ENCODE measurements at regions not wholly inside any gene's neighbourhood (a gene's known extent, or its start where the extent isn't known, plus 50 kb on each side); places are given as distances from the start of the nearest gene placed in this dataset.
"Not testable (repeated sequence)": the region's sequence is repeated elsewhere in the genome, so short reads cannot be mapped to it uniquely, and the experiment has no call there.

DNA sequence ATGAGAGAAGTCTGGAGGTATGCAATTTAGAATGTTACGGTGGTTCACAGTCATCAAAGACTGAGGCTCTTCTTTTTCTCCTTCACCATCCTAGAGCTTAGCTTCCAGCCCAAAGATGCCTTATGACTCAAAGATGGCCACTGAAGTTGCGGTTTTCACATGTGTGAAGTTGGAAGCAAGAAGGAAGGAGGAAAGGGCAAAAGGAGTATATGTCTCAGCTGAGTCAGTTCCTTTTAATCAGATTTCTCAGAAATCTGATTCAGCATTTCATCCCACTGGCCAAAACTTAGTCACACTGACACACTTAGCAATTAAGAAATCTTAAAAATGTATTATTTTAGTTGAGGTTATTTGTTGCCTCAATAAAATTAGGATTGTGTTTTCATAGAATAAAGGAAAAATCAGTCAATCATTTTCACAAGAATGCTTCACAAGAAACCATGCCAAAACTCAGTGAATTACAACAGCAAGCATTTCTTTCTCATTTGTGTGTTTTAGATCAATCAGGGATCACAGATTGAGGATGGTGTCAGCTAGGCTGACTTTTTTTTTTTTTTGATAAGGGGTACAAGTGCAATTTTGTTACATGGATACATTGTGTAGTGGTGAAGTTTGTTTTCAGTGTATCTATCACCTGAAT, 211.1 kb upstream of the GADL1 start:
- no peaks in the 10 kb centered on the region for H3K4me1 ChIP-seq (ENCODE audit: control insufficient read depth, insufficient read depth, low read length)
- no CpG with 5 or more reads among the region's 2 CpGs for WGBS (ENCODE audit: insufficient coverage)
- no peaks in the 10 kb centered on the region for H3K9me3 ChIP-seq (replicated peaks; ENCODE audit: control insufficient read depth, low read depth, low read length)
- DNase-seq = no peak
- no peak overlapping the region for H3K4me3 ChIP-seq (ENCODE audit: low read length)
- no peaks in the 10 kb centered on the region for H3K27me3 ChIP-seq (ENCODE audit: control insufficient read depth, insufficient read depth, low read length)
- H3K36me3 ChIP-seq (ENCODE audit: control insufficient read depth, insufficient read depth, low read length) = no peaks in the 10 kb centered on the region
- H3K27ac ChIP-seq (ENCODE audit: low read length) = no peak overlapping the region

DNA sequence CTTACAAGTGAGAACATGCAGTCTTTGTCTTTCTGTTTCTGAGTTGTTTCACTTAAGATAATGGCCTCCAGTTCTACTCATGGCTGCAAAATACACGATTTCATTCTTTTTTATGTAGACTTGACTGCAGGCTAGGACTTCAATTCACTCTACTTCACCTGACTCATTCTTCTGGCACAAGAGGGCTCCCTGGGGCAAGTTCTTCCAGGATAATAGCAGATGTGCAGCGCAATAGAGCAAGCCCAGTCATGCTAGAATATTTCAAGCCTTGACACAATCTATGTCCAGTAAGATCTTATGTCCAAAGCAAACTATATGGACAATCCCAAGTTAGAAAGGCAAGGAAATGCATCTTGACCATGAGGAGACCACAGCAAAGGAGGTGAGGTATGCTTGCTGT, 211.7 kb upstream of the GADL1 start:
- H3K4me3 ChIP-seq (ENCODE audit: low read length) = no peak overlapping the region
- H3K27ac ChIP-seq (ENCODE audit: low read length) = no peak overlapping the region
- no peaks in the 10 kb centered on the region for H3K36me3 ChIP-seq (ENCODE audit: control insufficient read depth, insufficient read depth, low read length)
- DNase-seq = peak; percentile 62
- no peaks in the 10 kb centered on the region for H3K4me1 ChIP-seq (ENCODE audit: control insufficient read depth, insufficient read depth, low read length)
- WGBS (ENCODE audit: insufficient coverage) = 86% methylated on average over 1 of the region's 2 CpGs
- H3K9me3 ChIP-seq (replicated peaks; ENCODE audit: control insufficient read depth, low read depth, low read length) = no peaks in the 10 kb centered on the region
- no peaks in the 10 kb centered on the region for H3K27me3 ChIP-seq (ENCODE audit: control insufficient read depth, insufficient read depth, low read length)

DNA sequence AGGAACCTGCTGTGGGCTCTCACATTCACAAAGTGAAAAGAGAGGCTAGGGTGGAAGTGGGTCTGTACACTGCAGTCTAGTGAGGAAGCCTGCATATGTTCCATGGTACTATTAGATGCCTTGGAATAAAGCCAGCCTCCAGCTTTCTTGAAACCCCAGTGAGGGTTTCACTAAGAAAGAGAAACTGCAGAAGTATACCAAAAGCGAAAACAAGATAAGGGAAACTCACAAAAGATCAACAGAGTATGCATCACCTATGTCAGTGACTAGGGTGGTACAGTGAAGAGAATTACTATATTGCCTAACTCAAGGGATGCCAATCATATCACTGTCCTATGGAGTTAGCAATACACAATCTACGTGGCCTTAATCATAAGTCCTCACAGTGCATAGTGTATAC, 212.5 kb upstream of the GADL1 start:
- Histone ChIP-seq H3K27ac (ENCODE audit: low read length) (no peak overlapping the region), H3K4me3 (ENCODE audit: low read length) (no peak overlapping the region), H3K36me3 (ENCODE audit: control insufficient read depth, insufficient read depth, low read length) (no peaks in the 10 kb centered on the region), H3K27me3 (ENCODE audit: control insufficient read depth, insufficient read depth, low read length) (no peaks in the 10 kb centered on the region), H3K9me3 (replicated peaks; ENCODE audit: control insufficient read depth, low read depth, low read length) (no peaks in the 10 kb centered on the region), H3K4me1 (ENCODE audit: control insufficient read depth, insufficient read depth, low read length) (no peaks in the 10 kb centered on the region)
- no CpG with 5 or more reads among the region's 2 CpGs for WGBS (ENCODE audit: insufficient coverage)
- no peak for DNase-seq

DNA sequence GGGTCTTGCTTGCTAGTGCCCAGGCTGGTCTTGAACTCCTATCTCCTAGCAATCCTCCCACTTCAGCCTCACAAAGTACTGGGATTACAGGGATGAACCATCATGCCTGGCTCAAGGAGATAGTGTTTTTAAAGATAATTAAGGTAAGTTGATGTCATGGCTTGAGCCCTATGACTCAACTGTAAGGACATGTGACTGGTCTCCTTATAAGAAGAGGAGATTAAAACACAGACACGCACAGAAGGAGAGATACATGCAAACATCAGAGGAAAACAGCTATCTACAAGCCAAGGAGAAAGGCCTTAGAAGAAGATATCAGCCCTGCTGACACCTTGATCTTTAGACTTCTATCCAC, 220.4 kb upstream of the GADL1 start:
- no peak overlapping the region for H3K4me3 ChIP-seq (ENCODE audit: low read length)
- no peaks in the 10 kb centered on the region for H3K36me3 ChIP-seq (ENCODE audit: control insufficient read depth, insufficient read depth, low read length)
- no peaks in the 10 kb centered on the region for H3K4me1 ChIP-seq (ENCODE audit: control insufficient read depth, insufficient read depth, low read length)
- no CpG with 5 or more reads among the region's 1 CpG for WGBS (ENCODE audit: insufficient coverage)
- DNase-seq = no peak
- no peaks in the 10 kb centered on the region for H3K9me3 ChIP-seq (replicated peaks; ENCODE audit: control insufficient read depth, low read depth, low read length)
- H3K27ac ChIP-seq (ENCODE audit: low read length) = no peak overlapping the region
- no peaks in the 10 kb centered on the region for H3K27me3 ChIP-seq (ENCODE audit: control insufficient read depth, insufficient read depth, low read length)

DNA sequence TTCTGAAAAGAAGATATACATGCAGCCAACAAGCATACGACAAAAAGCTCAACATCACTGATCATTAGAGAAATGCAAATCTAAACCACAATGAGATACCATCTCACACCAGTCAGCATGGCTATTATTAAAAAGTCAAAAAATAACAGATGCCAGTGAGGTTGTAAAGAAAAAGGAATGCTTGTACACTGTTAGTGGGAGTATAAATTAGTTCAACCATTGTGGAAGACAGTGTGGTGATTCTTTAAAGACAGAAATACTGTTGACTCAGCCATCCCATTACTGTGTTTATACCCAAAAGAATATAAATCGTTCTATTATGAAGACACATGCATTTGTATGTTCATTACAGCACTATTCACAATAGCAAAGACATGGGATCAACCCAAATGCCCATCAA, 221.1 kb upstream of the GADL1 start:
- H3K27ac ChIP-seq (ENCODE audit: low read length); DNase-seq; H3K4me3 ChIP-seq (ENCODE audit: low read length); H3K9me3 ChIP-seq (replicated peaks; ENCODE audit: control insufficient read depth, low read depth, low read length); H3K27me3 ChIP-seq (ENCODE audit: control insufficient read depth, insufficient read depth, low read length); H3K4me1 ChIP-seq (ENCODE audit: control insufficient read depth, insufficient read depth, low read length); H3K36me3 ChIP-seq (ENCODE audit: control insufficient read depth, insufficient read depth, low read length): not testable (repeated sequence)
- no CpG with 5 or more reads among the region's 2 CpGs for WGBS (ENCODE audit: insufficient coverage)

DNA sequence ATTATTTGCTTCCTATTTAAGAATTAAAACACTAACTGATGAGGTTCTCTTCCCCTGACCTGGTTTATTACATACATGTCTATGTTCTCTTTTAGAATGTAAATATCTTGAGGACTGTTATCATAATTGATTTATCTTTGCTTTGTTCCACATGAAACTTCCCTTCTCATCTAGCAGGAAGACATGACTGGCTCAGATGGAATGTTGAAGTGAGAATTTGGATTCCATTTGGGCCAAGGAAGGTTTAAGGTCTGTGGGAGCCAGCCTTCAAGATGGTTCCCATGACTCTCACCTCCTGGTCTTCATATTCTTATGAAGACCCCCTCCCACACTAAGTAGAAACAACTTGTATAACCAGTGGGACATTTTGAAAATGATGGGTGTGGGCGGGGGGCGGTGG, 222.2 kb upstream of the GADL1 start:
- Histone ChIP-seq H3K4me1 (ENCODE audit: control insufficient read depth, insufficient read depth, low read length) (no peaks in the 10 kb centered on the region), H3K27me3 (ENCODE audit: control insufficient read depth, insufficient read depth, low read length) (no peaks in the 10 kb centered on the region), H3K36me3 (ENCODE audit: control insufficient read depth, insufficient read depth, low read length) (no peaks in the 10 kb centered on the region), H3K27ac (ENCODE audit: low read length) (no peak overlapping the region), H3K4me3 (ENCODE audit: low read length) (no peak overlapping the region), H3K9me3 (replicated peaks; ENCODE audit: control insufficient read depth, low read depth, low read length) (no peaks in the 10 kb centered on the region)
- no peak for DNase-seq
- no CpG with 5 or more reads among the region's 2 CpGs for WGBS (ENCODE audit: insufficient coverage)

DNA sequence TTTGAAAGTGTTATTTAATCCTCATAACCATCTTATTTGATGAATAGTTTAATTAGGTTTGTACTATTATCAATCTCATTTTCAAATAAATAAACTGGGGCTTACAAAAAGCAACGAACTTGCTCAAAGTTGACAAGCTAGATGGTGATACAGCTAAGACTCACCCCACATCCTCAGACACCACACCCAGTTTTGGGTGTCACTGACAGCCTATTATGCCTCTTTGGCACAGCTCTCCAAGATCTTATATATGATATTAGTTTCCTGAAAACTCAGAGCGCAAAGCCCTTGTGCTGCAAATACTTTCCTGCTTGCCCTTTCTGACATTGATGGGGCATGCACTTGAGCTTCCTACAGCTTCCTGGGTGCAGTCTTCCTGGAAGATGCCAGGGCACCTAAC, 223.4 kb upstream of the GADL1 start:
- 100% methylated on average over 1 of the region's 2 CpGs for WGBS (ENCODE audit: insufficient coverage)
- H3K9me3 ChIP-seq (replicated peaks; ENCODE audit: control insufficient read depth, low read depth, low read length) = no peaks in the 10 kb centered on the region

DNA sequence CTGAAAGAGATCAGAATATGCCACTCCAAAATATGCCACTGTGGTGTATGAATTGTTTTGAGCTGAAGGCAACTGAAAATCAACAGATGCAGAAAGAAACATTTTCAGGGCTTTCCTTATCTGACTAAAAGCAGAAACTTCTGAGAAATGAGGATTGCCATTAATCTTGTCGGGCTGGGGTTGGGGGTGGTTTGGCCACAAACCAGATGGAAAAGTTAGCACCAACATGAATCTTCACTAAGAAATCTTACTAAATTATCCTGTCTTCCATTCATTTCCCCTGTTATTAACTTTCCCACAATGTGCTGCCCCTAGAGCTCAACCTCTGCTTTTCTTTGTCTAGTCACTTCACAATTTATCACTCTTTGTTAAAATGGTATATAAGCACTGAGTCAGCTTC, 229.9 kb upstream of the GADL1 start:
- WGBS (ENCODE audit: insufficient coverage) = no CpG with 5 or more reads among the region's 1 CpG
- no peaks in the 10 kb centered on the region for H3K27me3 ChIP-seq (ENCODE audit: control insufficient read depth, insufficient read depth, low read length)
- no peak overlapping the region for H3K27ac ChIP-seq (ENCODE audit: low read length)
- H3K9me3 ChIP-seq (replicated peaks; ENCODE audit: control insufficient read depth, low read depth, low read length) = peaks cover 3% of the 10 kb centered on the region
- no peak overlapping the region for H3K4me3 ChIP-seq (ENCODE audit: low read length)
- H3K36me3 ChIP-seq (ENCODE audit: control insufficient read depth, insufficient read depth, low read length) = no peaks in the 10 kb centered on the region
- H3K4me1 ChIP-seq (ENCODE audit: control insufficient read depth, insufficient read depth, low read length) = no peaks in the 10 kb centered on the region
- no peak for DNase-seq

More for the DNA sequence above, 223.4 kb upstream of the GADL1 start:
- Histone ChIP-seq H3K27ac (ENCODE audit: low read length) (no peak overlapping the region), H3K36me3 (ENCODE audit: control insufficient read depth, insufficient read depth, low read length) (no peaks in the 10 kb centered on the region), H3K4me3 (ENCODE audit: low read length) (no peak overlapping the region), H3K4me1 (ENCODE audit: control insufficient read depth, insufficient read depth, low read length) (no peaks in the 10 kb centered on the region), H3K27me3 (ENCODE audit: control insufficient read depth, insufficient read depth, low read length) (no peaks in the 10 kb centered on the region)
- DNase-seq = no peak

DNA sequence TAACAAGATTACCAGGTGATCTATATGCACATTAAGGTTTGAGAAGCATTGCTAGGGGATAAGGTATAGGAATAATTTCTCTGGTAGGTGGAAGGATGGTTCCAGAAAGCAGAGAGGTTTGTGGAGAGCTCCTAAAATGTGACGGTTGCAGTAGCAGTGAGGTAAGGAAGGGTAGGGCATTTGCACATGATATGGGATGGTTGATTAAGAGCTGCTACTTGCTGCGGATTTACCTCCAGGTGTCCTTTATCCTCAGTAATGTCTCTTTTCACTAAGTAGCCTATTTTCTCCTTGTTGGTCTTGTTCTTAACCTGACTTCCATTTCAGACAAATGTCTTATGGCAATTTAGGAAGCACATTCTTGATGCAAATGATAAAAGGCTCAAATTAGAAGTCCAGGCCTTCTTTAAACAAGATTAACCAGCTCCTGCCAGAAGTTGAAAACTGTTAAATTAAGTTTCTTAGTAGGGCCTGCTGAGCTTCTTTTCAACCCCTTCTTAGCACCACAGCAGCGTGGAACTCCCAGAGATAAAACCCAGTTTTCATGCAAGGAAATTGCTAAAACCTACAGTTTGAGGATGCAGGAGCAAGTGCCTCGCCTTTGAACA, 231.1 kb upstream of the GADL1 start:
- Histone ChIP-seq H3K27me3 (ENCODE audit: control insufficient read depth, insufficient read depth, low read length) (no peaks in the 10 kb centered on the region), H3K4me3 (ENCODE audit: low read length) (no peak overlapping the region), H3K27ac (ENCODE audit: low read length) (no peak overlapping the region), H3K9me3 (replicated peaks; ENCODE audit: control insufficient read depth, low read depth, low read length) (peaks cover 3% of the 10 kb centered on the region), H3K4me1 (ENCODE audit: control insufficient read depth, insufficient read depth, low read length) (no peaks in the 10 kb centered on the region), H3K36me3 (ENCODE audit: control insufficient read depth, insufficient read depth, low read length) (no peaks in the 10 kb centered on the region)
- WGBS (ENCODE audit: insufficient coverage) = no CpG with 5 or more reads among the region's 4 CpGs
- DNase-seq = no peak

DNA sequence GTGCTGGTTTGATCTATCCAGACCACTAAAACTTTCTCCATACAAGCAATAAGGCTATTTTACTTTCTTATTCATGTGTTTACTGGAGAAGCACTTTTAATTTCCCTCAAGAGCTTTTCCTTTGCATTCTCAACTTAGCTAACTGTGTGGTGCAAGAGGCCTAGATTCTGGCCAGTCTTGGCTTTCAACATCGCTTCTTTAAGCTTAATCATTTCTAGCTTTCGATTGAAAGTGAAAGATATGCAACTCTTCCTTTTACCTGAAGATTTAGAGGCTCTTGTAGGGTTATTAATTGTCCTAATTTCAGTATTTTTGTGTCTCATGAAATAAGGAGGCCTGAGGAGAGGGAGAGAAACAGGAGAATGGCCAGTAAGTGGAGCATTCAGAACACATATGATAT, 234.8 kb upstream of the GADL1 start:
- Histone ChIP-seq H3K27me3 (ENCODE audit: control insufficient read depth, insufficient read depth, low read length) (no peaks in the 10 kb centered on the region), H3K4me1 (ENCODE audit: control insufficient read depth, insufficient read depth, low read length) (no peaks in the 10 kb centered on the region), H3K9me3 (replicated peaks; ENCODE audit: control insufficient read depth, low read depth, low read length) (peaks cover 3% of the 10 kb centered on the region), H3K27ac (ENCODE audit: low read length) (no peak overlapping the region), H3K36me3 (ENCODE audit: control insufficient read depth, insufficient read depth, low read length) (no peaks in the 10 kb centered on the region), H3K4me3 (ENCODE audit: low read length) (no peak overlapping the region)
- peak; percentile 29 for DNase-seq
- no CpG with 5 or more reads among the region's 2 CpGs for WGBS (ENCODE audit: insufficient coverage)

Measured in muscle of leg (tissue), 3 donors.